ENCODE measurements at regions not wholly inside any gene's neighbourhood (a gene's known extent, or its start where the extent isn't known, plus 50 kb on each side); places are given as distances from the start of the nearest gene placed in this dataset.
"Not testable (repeated sequence)": the region's sequence is repeated elsewhere in the genome, so short reads cannot be mapped to it uniquely, and the experiment has no call there.

DNA sequence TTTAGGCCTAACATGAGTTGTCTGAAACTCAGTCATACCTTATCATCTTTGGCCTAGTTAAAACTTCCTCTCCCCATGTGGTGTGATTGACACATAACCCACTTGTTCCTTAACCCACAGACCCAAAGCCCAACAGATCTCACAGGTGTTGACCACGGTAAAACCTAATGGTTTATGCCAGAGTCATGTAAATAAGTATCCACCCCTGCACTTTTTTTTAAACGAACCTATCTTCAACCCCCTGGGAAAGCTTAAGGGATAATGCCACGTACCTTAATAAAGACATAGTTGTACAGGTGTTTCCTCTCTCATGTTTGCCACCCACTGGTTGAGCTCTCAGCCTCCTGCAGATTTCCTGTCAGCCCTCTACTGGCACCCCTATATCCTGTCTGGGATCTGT is 709.3 kb upstream of the CCDC179 start:
- no peak for DNase-seq

DNA sequence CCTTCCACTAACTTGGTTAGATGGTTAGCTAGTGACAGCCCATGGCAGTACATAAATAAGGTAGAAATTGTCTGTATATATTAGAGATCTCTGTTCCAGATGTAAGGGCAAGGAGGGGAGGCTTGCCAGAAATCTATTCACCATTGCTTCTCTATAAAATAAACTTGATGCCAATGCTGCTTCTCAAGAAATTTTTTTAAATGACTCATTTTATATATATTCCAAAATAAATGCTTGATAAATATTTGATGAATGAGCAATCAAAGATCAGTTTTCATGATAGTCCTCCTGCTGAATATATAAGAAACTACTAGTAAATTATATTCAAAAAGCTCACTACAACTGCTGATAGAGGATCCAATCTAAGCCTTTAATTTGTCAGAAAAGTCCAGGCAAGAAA is 710.6 kb upstream of the CCDC179 start:
- DNase-seq: no peak

DNA sequence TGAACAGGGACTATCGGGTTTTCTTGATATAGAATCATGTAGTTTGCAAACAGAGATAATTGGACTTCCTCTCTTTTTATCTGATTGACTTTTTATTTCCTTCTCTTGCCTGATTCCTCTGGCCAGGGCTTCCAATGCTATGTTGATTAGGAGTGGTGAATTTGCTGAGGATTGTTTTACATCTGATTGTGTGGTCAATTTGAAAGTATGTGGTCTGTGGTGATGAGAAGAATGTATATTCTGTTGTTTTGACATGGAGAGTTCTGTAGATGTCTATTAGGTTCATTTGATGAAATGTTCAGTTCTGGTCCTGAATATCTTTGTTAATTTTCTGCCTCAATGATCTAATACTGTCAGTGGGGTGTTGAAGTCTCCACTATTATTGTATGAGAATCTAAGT is 713.2 kb upstream of the CCDC179 start:
- DNase-seq: no peak

DNA sequence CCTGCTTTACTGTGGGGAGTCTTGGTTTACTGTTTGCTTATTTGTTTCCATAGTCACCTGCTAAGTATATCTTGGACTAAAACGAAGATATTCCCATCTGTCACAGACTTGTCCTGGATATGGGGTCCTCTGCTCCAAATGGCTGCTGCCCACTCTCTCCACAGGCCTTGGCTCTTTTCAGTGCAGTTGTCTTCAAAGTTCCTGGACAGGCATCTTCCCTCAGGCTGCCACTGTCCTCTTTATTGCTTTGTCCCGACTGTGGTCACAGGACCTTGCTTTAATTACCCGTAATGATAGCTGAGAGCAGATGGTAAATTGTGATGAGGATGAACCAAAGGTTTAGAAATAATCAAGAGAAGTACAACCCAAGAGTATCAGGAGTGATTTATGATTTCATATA is 713.9 kb upstream of the CCDC179 start:
- DNase-seq: no peak

DNA sequence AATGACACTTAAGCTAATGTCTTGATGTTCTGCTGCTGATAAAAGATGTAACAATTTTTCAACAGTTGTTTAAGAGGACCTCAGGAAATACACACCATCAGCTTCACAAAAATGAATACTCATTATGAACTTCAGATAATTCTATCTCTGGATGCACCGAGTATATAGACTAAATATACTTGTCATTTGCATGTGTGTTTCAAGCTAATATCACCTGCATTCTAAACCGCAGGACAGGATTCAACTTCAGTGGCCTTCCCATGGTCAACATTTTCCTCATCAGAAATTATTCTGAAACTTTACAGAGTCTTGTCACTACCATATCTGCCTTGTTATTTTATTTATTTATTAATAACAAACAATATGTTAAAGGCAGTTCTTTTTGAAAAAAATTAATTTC is 717.0 kb upstream of the CCDC179 start:
- no peak for DNase-seq

DNA sequence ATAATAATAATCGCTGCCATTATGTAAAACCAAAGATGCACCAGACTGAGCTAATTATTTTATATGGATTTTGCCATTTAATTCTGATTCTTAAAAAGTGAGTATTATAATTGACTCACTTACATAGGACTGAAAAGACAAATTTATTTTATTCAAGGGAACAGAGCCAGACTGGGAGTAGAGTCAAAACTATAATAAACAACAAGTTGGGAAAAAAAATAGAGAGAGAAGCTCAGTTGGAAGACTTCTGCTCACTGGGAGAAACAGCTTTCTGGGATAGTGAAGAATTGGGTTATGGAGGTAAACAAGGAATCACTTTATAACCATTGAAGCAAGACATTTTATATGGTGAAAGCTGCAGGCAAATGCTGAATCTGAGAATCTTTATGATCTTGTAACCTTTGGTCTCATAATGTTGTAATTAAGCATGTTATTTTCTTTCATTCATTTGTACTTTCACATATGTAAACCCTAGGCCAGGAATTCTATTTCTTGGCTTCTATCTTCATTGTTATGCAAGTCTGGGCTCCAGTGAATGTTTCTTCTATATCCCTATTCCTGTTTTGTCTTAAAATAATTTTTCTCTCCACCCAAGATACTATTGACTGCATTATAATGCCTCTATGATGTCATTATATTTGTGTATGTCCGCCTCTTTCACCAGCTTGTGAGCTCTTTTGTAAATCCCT is 725.3 kb upstream of the CCDC179 start:
- DNase-seq: no peak

DNA sequence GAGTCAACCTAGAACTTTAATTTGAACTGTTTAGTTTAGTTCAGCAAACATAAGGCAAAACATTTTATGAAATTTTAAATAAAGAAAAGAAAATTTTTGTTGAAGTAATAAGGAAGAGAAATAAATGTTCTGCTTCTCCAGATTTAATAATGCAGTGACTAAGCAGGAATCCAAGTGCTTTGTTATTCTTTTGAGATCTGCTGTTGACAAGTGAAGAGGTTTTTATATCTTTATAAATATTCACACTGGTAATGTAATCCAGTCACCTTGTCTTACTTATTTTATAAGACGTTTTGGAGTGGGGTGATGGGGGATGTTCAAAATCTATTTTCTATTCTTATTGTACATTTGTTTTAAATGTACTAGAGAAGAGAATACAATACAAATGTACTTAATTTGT is 725.9 kb upstream of the CCDC179 start:
- no peak for DNase-seq

DNA sequence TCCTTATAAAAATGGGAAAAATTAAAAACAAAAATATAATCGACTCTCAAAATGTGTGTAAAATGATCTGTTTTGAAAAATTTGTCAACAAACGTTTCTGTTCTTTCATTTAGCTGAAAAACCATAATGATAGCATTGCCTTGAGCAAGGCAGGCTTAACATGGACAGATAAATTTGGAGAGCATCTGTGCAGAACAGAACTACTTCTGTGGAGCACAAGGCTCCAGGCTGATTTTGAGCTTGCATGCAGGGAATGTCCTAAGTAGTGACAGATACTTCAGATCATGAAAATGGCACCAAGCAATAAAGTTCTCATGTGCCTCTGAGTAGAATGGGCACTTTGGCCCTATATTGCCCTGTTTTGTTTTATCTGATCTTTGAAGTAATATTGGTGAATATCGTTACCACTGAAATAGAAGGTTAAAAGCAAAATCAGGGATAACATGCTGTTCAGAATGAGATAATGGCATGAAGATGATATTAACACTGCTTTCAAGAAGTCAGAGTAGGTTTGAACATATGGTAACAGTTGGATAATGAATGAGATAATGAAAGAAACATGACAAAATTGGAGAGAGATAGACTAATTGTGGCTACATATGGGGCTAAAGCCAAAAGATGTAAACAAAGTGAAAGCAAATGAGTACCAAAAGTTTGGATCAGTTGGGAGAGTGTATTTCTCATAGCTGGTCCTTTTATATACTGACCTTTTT is 730.5 kb upstream of the CCDC179 start:
- DNase-seq: no peak

DNA sequence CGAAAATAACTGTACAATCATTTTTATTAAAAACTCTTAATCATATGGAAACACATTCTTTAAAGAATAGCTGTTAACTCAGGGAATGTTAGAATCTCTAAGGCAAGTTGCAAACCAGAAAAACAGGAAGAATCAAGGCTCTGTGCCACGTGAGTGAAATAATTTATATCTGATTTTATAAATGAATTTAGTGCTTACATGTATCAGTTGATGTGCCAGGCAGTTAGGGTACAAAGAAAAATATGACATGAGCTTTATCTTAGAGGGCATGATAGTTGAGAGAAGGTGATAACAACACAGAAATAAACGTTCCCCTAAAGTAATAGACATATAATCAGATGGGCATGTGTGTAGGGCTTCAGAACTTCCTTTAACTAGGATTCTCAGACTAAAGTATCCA is 734.5 kb upstream of the CCDC179 start:
- DNase-seq: no peak

DNA sequence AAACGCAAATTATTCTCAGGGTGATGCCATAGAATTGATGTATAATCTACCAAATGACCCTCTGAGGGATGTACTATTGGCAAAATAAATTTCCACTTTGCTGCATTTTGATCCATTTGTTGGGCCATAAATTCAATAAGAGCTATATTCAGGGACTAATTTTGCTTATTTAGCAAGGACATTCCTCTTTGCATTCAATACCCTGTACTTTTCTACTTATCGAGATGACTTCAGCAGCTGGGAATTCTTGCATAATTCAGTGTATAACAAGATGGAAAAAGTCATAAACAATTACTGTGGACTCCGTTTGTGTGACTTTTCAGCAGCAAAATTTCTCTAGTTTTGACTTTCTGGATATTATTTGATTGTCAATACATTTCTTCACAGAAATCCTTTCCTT is 744.7 kb upstream of the CCDC179 start:
- DNase-seq: no peak

DNA sequence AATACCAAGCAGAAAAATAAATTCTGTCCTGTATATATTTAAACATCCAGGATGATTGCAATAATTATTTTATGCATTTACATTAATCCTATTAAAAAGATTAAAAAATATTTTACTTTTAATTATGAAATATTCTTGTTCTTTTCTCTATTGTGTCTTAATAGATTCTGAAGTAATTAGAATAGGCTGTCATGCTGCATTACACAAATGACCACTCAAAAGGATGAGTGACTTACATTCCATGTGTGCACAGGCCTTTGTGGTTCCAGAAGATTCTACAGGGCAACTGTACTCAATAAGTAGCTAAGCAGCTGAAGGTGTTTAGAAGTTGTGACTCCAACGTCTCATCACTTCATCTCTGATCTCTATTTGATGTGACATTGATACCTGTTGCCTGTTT is 745.9 kb upstream of the CCDC179 start:
- DNase-seq: no peak

DNA sequence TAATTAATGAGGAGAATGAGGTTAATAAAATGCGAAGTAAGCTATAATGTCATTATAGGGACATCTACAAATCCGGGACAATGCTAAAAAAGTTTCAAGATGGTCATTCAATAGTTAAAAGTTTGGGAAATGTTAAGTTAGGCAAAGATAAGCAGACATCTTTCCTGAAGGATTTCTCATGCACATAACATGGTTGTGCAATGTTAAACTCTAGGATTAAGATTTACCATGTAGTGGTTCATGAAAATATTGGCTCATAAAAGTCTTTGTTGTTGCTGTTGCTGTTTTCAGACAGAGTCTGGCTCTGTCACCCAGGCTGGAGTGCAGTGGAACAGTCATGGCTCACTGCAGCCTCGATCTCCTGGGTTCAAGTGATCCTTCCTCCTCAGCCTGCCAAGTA is 751.5 kb upstream of the CCDC179 start:
- no peak for DNase-seq

DNA sequence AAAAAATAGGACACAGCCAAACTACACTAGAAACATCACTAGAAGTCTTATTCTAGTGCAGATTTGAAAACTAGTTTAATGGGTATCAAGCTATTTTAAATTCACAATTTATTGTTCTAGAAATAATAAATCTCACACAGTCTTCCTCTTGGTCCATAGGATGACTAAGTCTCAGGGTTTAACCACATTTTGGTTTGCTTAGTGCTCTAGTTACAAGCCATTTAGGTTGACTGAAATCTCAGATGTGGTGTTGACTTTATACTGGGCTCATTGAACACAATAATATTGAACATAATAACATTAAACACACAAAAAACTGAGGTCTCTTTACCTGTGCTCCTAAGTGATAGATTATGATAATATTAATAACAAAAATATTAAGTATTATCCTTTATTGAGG is 760.3 kb upstream of the CCDC179 start:
- no peak for DNase-seq

DNA sequence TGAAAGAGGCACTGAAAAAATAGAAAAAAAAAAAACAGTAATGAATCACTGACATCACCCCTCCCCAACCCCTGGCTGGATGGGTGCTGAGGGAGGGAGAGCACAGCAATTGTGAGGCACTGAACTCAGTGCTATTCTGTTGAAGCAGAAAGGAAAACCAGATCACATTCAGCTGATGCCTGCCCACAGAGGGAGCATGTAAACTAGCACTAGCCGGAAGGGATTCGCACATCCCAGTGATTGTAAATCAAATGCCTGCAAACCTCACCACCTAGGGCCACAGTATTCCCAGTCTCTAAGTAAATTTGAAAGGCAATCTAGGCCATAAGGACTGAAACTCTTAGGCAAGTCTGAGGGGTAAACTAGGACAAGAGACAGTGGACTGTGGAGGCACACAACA is 772.0 kb upstream of the CCDC179 start:
- DNase-seq: no peak

DNA sequence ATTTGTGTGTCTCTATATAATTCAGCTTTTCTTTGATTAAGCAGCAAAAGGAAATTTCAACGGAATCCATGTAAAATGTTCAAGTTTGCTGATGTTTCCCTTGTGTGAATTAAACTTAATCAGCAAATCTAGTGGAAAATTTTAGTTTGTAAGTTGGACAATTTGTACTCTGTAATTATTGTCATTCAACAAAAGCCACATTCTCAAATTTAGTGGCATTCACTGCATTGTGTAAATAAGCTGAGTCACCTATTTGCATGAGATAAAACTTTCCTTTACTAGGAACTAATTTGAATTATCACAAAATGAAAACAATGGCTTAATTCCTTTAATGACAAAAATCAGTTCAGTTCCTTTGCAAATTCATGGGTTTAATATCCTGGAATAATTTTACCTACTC is 784.2 kb upstream of the CCDC179 start:
- no peak for DNase-seq

DNA sequence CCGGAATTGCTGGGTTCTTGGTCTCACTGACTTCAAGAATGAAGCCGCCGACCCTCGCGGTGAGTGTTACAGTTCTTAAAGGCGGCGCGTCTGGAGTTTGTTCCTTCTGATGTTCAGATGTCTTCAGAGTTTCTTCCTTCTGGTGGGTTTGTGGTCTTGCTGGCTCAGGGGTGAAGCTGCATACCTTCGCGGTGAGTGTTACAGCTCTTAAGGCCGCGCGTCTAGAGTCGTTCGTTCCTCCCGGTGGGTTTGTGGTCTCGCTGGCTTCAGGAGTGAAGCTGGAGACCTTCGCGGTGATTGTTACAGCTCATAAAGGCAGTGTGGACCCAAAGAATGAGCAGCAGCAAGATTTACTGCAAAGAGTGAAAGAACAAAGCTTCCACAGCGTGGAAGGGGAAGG is 792.1 kb upstream of the CCDC179 start:
- DNase-seq: not testable (repeated sequence)

DNA sequence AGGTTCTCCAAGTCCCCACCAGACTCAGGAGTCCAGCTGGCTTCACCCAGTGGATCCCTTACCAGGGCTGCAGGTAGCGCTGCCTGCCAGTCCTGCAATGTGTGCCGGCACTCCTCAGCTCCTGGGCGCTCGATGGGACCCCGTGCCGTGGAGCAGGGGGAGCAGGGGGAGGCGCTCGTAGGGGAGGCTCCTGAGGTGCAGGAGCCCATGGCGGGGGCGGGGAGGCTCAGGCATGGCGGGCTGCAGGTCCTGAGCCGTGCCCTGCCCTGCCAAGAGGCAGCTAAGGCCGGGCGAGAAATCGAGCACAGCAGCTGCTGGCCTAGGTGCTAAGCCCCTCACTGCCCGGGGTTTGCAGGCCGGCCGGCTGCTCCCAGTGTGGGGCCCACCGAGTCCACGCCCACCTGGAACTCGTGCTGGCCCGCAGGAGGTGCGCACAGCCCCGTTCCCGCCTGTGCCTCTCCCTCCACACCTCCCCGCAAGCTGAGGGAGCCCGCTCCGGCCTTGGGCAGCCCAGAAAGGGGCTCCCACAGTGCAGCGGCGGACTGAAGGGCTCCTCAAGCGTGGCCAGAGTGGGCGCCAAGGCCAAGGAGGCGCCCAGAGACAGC is 792.9 kb upstream of the CCDC179 start:
- DNase-seq: no peak

DNA sequence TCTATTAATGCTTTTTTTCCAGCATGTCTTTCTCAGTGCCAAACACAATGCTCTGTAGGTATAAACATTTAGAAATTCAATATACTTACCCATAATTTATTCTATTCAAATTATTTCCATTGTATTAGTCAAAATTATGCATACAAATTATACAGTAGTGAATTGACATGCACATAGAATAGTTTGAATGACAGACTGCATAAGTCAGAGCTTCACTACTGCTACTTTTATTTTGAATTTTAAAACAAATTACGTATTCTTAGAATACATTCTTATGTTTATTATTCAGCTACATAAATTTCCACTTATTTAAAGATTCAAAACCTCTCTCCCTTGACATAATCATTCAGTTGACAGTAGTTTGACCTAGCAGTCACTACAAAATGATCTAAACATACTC is 808.0 kb upstream of the CCDC179 start:
- DNase-seq: no peak

DNA sequence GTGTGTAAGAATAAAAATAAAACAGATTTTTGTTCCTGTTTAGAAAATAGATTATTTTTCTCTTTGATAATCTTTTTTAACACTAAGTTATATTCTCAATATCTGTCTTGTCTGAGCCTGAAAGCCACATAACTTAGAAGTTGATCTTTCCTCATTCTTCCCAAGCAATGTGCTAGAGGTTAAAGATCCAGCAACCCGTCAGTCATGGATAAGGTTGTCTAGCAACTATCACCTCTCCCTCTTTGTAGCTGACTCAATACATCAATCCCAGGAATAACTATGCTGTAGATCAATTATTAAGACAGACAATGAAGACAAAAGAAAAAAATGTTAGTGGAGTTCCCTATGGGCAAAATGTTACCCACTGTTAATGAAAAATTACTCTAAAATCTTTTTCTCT is 813.1 kb upstream of the CCDC179 start:
- no peak for DNase-seq

DNA sequence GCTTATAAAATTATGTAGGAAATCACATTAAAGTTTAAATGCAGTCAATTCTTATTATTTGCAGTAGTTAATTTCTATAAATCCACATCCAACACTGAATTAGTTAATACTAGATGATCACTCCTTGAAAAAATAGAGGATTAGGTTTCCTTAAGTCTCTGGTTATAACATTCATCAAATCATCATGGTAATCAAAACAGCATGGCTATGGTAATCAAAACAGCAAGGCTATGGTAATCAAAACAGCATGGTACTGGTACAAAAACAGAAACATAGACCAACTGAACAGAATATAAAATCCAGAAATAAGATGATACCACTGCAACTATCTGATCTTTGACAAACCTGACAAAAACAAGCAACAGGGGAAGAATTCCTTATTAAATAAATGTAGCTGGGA is 814.6 kb upstream of the CCDC179 start:
- no peak for DNase-seq

DNA sequence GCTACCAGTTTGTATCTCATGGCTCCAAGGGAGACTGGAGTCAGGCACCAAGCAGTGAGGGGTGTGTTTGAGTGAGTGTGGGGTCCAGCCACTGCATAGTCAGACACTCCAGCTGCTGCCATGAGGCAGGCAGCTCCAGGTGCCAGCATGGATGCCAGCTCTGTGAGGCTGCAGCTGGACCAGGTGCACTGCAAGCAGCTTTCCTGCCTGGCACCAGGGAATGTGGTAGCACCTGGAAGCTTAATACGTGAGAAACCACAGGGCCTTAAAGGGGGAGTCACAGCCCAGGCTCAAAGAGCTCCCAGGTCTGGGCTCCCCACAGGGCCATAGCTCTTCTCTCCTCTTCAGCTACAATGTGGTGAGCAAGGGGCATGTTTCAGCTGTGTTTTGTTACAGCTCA is 817.8 kb upstream of the LUZP2 start:
- no peak for DNase-seq

DNA sequence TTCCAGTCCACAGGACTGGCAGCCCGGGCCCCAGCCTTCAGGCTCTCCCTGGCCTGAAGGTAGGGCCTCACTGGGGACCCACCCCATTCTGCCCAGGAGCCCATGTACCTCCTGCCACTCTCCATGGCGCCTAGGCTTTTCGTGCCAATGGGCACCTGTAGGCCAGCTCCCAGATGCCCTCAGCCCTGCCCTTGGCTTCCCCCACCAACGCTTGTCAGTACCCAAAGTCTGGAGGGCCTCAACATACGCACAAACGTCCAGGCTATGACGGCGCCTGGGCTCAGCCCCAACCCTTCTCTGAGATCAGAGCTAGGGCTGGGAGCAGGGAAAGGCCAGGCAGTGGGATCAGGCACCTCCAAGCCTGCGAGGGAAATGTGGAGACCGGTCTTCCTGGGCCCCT is 816.9 kb upstream of the LUZP2 start:
- DNase-seq: no peak

DNA sequence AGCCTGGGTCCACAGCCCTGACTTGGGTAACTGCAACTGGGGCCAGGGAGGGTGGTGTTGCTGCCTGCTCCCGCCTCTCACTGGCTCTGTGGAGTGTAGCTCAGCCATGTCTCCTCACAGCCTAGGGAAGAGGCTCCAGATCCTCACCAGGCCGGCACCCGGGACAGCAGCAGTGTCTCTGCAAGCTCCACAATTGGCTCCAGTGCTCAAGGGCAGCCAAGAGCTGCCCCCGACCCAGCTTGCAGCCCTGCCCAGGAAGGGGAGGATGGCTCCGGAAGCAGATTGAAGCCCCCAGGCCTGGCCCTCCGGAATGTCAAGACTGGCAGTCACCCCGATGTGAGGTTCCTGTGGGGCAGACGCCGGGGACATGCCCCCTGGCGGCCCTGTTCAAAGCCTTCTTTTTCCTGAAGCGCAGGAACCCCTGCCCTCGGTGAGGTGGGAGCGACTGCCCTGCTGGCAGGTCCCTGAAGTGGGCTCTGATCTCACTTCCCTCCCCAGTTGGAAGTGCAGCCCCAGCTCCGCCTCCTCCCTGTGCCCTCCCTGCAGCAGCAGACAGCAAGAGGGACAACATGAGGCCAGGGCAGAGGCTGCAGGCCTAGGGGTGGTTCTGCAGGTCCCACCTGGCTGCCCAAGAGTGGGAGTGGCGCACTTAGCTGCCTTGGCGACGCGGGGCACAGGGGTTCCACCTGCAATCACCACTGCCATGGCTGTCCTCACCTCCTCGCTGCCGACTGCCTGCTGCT is 816.2 kb upstream of the LUZP2 start:
- DNase-seq: no peak

DNA sequence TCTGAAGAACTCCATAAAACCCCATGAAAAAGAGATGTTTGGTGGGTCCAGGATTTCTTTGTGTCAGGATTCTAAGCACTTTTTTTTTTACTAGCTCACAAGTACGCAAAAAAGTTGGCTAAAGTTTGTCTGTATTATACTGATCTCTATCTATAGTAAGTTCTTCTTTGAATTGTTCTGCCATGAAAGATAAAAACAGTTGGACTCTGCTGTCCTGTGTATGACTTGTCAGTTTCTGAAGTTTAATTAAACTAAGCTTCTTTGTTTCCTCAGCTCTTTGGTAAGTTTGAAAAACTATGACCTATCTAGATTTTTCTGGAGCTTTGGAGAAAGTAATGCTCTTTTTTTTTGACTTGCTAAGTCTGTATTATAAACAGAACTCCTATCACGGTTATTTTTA is 812.2 kb upstream of the LUZP2 start:
- DNase-seq: no peak

Measured in retina (tissue), 1 donor.